ENCODE measurements at regions not wholly inside any gene's neighbourhood (a gene's known extent, or its start where the extent isn't known, plus 50 kb on each side); places are given as distances from the start of the nearest gene placed in this dataset.

DNA sequence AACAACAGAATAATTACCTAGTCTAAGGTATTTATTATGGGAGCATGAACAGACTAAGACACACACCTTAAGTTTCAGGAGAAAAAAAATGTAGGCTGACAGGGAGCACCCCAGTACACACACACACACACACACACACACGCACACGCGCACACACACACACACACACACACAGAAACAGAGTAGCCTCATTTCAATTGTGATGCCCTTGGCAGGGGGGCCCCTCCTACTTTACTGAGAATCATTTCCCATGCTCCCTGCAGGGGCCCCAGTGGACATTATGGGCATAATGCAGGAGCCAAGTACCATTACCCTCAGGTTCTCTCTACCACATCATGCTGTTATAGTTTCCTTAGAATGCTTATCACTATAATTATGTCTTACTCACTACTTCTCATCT, 104.9 kb downstream of the CDC7 start:
- ATAC-seq, result no peak
- H3K27ac Mint-ChIP-seq, result no peak overlapping the region
- no peaks in the 10 kb centered on the region for H3K79me2 ChIP-seq (replicated peaks; ENCODE audit: insufficient read depth)

More for the DNA sequence above, 104.9 kb downstream of the CDC7 start:
- H2AFZ ChIP-seq, result no peak overlapping the region
- H3K27ac ChIP-seq (ENCODE audit: low read depth), result no peak overlapping the region
- H3K4me2 ChIP-seq, result no peak overlapping the region
- H3K36me3 Mint-ChIP-seq (ENCODE audit: low read depth), result no peaks in the 10 kb centered on the region
- TF ChIP-seq, protein P1, sequence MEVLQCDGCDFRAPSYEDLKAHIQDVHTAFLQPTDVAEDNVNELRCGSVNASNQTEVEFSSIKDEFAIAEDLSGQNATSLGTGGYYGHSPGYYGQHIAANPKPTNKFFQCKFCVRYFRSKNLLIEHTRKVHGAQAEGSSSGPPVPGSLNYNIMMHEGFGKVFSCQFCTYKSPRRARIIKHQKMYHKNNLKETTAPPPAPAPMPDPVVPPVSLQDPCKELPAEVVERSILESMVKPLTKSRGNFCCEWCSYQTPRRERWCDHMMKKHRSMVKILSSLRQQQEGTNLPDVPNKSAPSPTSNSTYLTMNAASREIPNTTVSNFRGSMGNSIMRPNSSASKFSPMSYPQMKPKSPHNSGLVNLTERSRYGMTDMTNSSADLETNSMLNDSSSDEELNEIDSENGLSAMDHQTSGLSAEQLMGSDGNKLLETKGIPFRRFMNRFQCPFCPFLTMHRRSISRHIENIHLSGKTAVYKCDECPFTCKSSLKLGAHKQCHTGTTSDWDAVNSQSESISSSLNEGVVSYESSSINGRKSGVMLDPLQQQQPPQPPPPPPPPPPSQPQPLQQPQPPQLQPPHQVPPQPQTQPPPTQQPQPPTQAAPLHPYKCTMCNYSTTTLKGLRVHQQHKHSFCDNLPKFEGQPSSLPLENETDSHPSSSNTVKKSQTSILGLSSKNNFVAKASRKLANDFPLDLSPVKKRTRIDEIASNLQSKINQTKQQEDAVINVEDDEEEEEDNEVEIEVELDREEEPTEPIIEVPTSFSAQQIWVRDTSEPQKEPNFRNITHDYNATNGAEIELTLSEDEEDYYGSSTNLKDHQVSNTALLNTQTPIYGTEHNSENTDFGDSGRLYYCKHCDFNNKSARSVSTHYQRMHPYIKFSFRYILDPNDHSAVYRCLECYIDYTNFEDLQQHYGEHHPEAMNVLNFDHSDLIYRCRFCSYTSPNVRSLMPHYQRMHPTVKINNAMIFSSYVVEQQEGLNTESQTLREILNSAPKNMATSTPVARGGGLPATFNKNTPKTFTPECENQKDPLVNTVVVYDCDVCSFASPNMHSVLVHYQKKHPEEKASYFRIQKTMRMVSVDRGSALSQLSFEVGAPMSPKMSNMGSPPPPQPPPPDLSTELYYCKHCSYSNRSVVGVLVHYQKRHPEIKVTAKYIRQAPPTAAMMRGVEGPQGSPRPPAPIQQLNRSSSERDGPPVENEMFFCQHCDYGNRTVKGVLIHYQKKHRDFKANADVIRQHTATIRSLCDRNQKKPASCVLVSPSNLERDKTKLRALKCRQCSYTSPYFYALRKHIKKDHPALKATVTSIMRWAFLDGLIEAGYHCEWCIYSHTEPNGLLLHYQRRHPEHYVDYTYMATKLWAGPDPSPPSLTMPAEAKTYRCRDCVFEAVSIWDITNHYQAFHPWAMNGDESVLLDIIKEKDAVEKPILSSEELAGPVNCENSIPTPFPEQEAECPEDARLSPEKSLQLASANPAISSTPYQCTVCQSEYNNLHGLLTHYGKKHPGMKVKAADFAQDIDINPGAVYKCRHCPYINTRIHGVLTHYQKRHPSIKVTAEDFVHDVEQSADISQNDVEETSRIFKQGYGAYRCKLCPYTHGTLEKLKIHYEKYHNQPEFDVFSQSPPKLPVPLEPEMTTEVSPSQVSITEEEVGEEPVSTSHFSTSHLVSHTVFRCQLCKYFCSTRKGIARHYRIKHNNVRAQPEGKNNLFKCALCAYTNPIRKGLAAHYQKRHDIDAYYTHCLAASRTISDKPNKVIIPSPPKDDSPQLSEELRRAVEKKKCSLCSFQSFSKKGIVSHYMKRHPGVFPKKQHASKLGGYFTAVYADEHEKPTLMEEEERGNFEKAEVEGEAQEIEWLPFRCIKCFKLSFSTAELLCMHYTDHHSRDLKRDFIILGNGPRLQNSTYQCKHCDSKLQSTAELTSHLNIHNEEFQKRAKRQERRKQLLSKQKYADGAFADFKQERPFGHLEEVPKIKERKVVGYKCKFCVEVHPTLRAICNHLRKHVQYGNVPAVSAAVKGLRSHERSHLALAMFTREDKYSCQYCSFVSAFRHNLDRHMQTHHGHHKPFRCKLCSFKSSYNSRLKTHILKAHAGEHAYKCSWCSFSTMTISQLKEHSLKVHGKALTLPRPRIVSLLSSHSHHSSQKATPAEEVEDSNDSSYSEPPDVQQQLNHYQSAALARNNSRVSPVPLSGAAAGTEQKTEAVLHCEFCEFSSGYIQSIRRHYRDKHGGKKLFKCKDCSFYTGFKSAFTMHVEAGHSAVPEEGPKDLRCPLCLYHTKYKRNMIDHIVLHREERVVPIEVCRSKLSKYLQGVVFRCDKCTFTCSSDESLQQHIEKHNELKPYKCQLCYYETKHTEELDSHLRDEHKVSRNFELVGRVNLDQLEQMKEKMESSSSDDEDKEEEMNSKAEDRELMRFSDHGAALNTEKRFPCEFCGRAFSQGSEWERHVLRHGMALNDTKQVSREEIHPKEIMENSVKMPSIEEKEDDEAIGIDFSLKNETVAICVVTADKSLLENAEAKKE (CRISPR knock-in tag; IDR thresholded peaks at IDR 0.05), result no peak
- TF ChIP-seq, protein P2, sequence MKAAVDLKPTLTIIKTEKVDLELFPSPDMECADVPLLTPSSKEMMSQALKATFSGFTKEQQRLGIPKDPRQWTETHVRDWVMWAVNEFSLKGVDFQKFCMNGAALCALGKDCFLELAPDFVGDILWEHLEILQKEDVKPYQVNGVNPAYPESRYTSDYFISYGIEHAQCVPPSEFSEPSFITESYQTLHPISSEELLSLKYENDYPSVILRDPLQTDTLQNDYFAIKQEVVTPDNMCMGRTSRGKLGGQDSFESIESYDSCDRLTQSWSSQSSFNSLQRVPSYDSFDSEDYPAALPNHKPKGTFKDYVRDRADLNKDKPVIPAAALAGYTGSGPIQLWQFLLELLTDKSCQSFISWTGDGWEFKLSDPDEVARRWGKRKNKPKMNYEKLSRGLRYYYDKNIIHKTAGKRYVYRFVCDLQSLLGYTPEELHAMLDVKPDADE (IDR thresholded peaks at IDR 0.05), result no peak
- no peak for TF ChIP-seq JUNB (IDR thresholded peaks at IDR 0.05; ENCODE audit: unreplicated experiment)
- TF ChIP-seq POLR2AphosphoS5 (IDR thresholded peaks at IDR 0.05; ENCODE audit: low read depth), result no peak
- no peak for TF ChIP-seq EZH2 (IDR thresholded peaks at IDR 0.05; ENCODE audit: low read depth, unreplicated experiment)
- TF ChIP-seq EZH2phosphoT487 (IDR thresholded peaks at IDR 0.05; ENCODE audit: unreplicated experiment), result no peak
- no peak for TF ChIP-seq CREB1 (CRISPR knock-in tag; IDR thresholded peaks at IDR 0.05; ENCODE audit: low read depth)
- TF ChIP-seq, protein P3, sequence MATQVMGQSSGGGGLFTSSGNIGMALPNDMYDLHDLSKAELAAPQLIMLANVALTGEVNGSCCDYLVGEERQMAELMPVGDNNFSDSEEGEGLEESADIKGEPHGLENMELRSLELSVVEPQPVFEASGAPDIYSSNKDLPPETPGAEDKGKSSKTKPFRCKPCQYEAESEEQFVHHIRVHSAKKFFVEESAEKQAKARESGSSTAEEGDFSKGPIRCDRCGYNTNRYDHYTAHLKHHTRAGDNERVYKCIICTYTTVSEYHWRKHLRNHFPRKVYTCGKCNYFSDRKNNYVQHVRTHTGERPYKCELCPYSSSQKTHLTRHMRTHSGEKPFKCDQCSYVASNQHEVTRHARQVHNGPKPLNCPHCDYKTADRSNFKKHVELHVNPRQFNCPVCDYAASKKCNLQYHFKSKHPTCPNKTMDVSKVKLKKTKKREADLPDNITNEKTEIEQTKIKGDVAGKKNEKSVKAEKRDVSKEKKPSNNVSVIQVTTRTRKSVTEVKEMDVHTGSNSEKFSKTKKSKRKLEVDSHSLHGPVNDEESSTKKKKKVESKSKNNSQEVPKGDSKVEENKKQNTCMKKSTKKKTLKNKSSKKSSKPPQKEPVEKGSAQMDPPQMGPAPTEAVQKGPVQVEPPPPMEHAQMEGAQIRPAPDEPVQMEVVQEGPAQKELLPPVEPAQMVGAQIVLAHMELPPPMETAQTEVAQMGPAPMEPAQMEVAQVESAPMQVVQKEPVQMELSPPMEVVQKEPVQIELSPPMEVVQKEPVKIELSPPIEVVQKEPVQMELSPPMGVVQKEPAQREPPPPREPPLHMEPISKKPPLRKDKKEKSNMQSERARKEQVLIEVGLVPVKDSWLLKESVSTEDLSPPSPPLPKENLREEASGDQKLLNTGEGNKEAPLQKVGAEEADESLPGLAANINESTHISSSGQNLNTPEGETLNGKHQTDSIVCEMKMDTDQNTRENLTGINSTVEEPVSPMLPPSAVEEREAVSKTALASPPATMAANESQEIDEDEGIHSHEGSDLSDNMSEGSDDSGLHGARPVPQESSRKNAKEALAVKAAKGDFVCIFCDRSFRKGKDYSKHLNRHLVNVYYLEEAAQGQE (IDR thresholded peaks at IDR 0.05; ENCODE audit: unreplicated experiment), result no peak
- H3K4me3 ChIP-seq, result no peak overlapping the region
- peaks cover 4% of the 10 kb centered on the region for H3K27me3 Mint-ChIP-seq (ENCODE audit: insufficient read depth, low read depth, poor library complexity)
- H3K4me3 Mint-ChIP-seq, result no peak overlapping the region
- H3K4me1 ChIP-seq (ENCODE audit: insufficient read depth), result no peaks in the 10 kb centered on the region
- no peaks in the 10 kb centered on the region for H3K36me3 ChIP-seq (ENCODE audit: insufficient read depth)
- no peaks in the 10 kb centered on the region for H3F3A ChIP-seq (replicated peaks; ENCODE audit: low read depth)
- H3K9me2 ChIP-seq (ENCODE audit: insufficient read depth), result 0 out of 2 replicates have a peak, but pooled peaks cover 2% of the 10 kb centered on the region
- H3K27me3 ChIP-seq (ENCODE audit: insufficient read depth), result no peaks in the 10 kb centered on the region
- no peaks in the 10 kb centered on the region; the same call in 1 of the 2 replicates for H4K20me1 ChIP-seq (replicated peaks; ENCODE audit: insufficient read depth)
- no peak for DNase-seq (ENCODE audit: low spot score)
- peaks cover 7% of the 10 kb centered on the region; the same call in 2 of the 3 replicates for H3K4me1 Mint-ChIP-seq
- H3K9me3 Mint-ChIP-seq, result no peaks in the 10 kb centered on the region

Measured in GM23338 (cell line).